HL-60 (cell line): ENCODE measurements at regions not wholly inside any gene's neighbourhood (a gene's known extent, or its start where the extent isn't known, plus 50 kb on each side); places are given as distances from the start of the nearest gene placed in this dataset.

Experiments used
- DNase-seq, 2 experiments: peaks; one replicate each; pipeline ENCODE4 v3.0.0-alpha.2; 2010 to 2020; ENCODE audit warnings: low read depth in 1 of 2, low spot score in 1 of 2
- H3K27ac ChIP-seq: fragments of 250-450 bp; sonication (Bioruptor Pico); replicated peaks from 2 replicates; pipeline ENCODE4 v1.5.1; 2020; ENCODE audit warnings: mild to moderate bottlenecking, moderate library complexity
- H3K27me3 ChIP-seq: fragments of 250-450 bp; sonication (Bioruptor Pico); 2 replicates; pipeline ENCODE4 v1.5.1; 2021; ENCODE audit warnings: mild to moderate bottlenecking, moderate library complexity; ENCODE audit not compliant: insufficient read depth, poor library complexity, severe bottlenecking
- H3K4me3 ChIP-seq: replicated peaks from 2 replicates; pipeline ENCODE4 v1.5.1; 2011; ENCODE audit warnings: mild to moderate bottlenecking, control low read depth, low read length; ENCODE audit not compliant: insufficient read depth
- GABPA ChIP-seq: IDR thresholded peaks from 2 replicates; pipeline ENCODE4 v1.6.1; 2012; ENCODE audit warnings: low read depth
- POLR2AphosphoS5 ChIP-seq: IDR thresholded peaks from 2 replicates; pipeline ENCODE4 v1.6.1; 2012; ENCODE audit warnings: low read depth
- SPI1 ChIP-seq: IDR thresholded peaks from 2 replicates; pipeline ENCODE4 v1.6.1; 2012; ENCODE audit warnings: low read depth, mild to moderate bottlenecking, borderline replicate concordance
- TF ChIP-seq, protein P1 (sequence below): IDR thresholded peaks from one replicate; pipeline ENCODE4 v1.5.1; 2011; ENCODE audit warnings: low read length, control low read depth, inconsistent platforms; ENCODE audit not compliant: insufficient read depth
- TF ChIP-seq, protein P2 (sequence below): IDR thresholded peaks from 2 replicates; pipeline ENCODE4 v1.6.1; 2012; ENCODE audit warnings: low read depth; ENCODE audit not compliant: insufficient replicate concordance

DNA sequence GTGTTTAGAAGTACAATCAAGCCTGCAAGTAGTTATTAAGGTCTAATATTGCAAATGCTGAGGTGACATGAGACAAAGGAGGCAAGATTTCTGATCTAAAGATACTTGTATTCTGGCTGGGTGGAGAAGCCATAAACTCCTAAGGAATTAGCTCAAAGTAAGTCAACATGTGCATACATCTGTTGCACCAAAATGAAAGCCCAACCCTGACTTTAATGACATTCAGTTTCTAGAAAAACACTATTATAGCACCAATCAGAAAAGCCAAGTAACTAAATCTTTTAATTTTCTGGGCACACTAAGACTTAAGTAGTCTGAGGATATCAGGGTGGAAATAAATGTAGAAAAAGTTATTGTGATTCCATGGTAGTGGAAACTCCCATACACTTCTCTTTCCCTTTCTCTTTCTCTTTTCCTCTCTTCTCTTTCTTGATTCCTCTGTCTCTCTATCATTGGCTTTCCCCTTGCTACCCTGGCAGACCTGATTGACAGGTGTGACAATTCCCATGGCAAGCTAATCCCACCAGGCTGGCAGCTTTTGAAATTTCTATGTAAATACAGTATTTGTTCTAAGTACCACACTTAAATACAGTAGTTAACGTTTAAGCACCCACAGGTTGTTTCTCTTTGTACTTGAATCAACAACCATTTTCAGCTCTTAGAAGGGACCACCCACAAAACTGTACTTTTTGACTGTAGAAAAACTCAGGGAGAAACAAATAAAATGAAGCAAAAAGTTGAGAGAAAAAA, 528.4 kb upstream of the SEMA6D start:
- Histone ChIP-seq H3K4me3 (no peak overlapping the region), H3K27me3 (peaks cover 16% of the 10 kb centered on the region), H3K27ac (no peak overlapping the region)
- TF ChIP-seq, protein P1, sequence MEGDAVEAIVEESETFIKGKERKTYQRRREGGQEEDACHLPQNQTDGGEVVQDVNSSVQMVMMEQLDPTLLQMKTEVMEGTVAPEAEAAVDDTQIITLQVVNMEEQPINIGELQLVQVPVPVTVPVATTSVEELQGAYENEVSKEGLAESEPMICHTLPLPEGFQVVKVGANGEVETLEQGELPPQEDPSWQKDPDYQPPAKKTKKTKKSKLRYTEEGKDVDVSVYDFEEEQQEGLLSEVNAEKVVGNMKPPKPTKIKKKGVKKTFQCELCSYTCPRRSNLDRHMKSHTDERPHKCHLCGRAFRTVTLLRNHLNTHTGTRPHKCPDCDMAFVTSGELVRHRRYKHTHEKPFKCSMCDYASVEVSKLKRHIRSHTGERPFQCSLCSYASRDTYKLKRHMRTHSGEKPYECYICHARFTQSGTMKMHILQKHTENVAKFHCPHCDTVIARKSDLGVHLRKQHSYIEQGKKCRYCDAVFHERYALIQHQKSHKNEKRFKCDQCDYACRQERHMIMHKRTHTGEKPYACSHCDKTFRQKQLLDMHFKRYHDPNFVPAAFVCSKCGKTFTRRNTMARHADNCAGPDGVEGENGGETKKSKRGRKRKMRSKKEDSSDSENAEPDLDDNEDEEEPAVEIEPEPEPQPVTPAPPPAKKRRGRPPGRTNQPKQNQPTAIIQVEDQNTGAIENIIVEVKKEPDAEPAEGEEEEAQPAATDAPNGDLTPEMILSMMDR, result no peak
- TF ChIP-seq GABPA, result no peak
- TF ChIP-seq, protein P2, sequence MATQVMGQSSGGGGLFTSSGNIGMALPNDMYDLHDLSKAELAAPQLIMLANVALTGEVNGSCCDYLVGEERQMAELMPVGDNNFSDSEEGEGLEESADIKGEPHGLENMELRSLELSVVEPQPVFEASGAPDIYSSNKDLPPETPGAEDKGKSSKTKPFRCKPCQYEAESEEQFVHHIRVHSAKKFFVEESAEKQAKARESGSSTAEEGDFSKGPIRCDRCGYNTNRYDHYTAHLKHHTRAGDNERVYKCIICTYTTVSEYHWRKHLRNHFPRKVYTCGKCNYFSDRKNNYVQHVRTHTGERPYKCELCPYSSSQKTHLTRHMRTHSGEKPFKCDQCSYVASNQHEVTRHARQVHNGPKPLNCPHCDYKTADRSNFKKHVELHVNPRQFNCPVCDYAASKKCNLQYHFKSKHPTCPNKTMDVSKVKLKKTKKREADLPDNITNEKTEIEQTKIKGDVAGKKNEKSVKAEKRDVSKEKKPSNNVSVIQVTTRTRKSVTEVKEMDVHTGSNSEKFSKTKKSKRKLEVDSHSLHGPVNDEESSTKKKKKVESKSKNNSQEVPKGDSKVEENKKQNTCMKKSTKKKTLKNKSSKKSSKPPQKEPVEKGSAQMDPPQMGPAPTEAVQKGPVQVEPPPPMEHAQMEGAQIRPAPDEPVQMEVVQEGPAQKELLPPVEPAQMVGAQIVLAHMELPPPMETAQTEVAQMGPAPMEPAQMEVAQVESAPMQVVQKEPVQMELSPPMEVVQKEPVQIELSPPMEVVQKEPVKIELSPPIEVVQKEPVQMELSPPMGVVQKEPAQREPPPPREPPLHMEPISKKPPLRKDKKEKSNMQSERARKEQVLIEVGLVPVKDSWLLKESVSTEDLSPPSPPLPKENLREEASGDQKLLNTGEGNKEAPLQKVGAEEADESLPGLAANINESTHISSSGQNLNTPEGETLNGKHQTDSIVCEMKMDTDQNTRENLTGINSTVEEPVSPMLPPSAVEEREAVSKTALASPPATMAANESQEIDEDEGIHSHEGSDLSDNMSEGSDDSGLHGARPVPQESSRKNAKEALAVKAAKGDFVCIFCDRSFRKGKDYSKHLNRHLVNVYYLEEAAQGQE, result no peak
- no peak for TF ChIP-seq POLR2AphosphoS5
- no peak for TF ChIP-seq SPI1
- no peak for DNase-seq

DNA sequence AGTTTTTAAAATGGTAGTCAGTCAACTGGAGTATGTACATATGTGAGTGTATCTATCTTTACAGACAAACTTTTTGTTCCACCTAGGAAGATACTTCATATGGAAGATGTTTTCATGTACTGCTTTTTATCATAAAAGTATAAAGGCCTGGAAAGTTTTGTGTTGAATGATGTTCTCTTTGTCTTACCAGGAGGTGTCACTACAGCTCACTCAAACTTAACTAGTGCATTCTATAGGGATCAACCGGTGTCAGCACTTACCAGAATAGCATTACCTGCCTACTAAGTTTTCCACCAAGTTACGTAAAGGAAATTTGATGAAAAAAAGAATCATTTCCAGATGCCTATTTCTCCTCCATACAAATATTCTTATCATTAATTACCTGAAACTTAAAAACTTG, 522.6 kb upstream of the SEMA6D start:
- Histone ChIP-seq H3K27me3 (peaks cover 2% of the 10 kb centered on the region), H3K4me3 (no peak overlapping the region), H3K27ac (no peak overlapping the region)
- no peak for DNase-seq
- TF ChIP-seq POLR2AphosphoS5, result no peak
- no peak for TF ChIP-seq SPI1
- TF ChIP-seq, protein P2, result no peak
- TF ChIP-seq, protein P1, result no peak
- no peak for TF ChIP-seq GABPA

DNA sequence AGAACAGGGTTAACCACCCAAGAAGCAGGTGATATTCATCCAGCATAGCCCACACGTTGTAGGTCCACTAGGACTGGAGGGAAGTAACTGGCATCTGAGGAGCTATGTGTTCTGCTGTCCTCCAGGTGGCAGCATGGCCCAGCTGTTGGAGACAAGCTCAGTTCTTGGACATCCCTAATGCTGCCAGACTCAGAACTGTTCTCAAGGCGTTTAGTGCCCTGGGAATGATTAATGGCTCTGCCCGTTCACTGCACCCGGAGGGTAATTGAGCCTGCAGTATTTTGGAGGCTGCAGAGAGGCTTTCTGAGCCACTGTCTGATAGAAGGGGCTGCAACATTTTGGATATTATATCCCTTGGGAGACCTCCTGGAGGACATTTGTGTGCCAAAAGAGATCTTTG, 521.3 kb upstream of the SEMA6D start:
- Histone ChIP-seq H3K27me3 (peaks cover 2% of the 10 kb centered on the region), H3K27ac (no peak overlapping the region), H3K4me3 (no peak overlapping the region)
- DNase-seq, result peak; percentile 45 to 74
- TF ChIP-seq, protein P1, result peak; percentile 68
- TF ChIP-seq SPI1, result no peak

- no peak overlapping the region for H3K4me3 ChIP-seq
Measured at GRCh38 chr15:47203993-47204392, 513.3 kb upstream of the SEMA6D start.

More at GRCh38 chr15:47203993-47204392, 513.3 kb upstream of the SEMA6D start:
- H3K27ac ChIP-seq, result no peak overlapping the region
- peaks cover 4% of the 10 kb centered on the region for H3K27me3 ChIP-seq
- TF ChIP-seq SPI1, result no peak
- no peak for DNase-seq
